Gastrocnemius medialis (tissue), 4 donors: ENCODE measurements at regions not wholly inside any gene's neighbourhood (a gene's known extent, or its start where the extent isn't known, plus 50 kb on each side); places are given as distances from the start of the nearest gene placed in this dataset.

Source experiments
- CTCF ChIP-seq, 5 experiments: fragments of 450-650 bp in 3 of 5; fragments of 200-600 bp in 2 of 5; sonication (generic) in 2 of 5; IDR thresholded peaks in 4 of 5; conservative IDR thresholded peaks in 1 of 5; 1 replicate in 4 of 5; 2 replicates in 1 of 5; pipeline ENCODE4 v1.5.1; 2016 to 2019; ENCODE audit warnings: antibody characterized with exemption in 5 of 5, mild to moderate bottlenecking in 3 of 5, moderate library complexity in 3 of 5
- POLR2A ChIP-seq, 2 donors: fragments of 450-650 bp; IDR thresholded peaks; one replicate each; pipeline ENCODE4 v1.6.1; 2017; ENCODE audit warnings: antibody characterized with exemption in 2 of 2, mild to moderate bottlenecking in 2 of 2, moderate library complexity in 2 of 2

- no peak for TF ChIP-seq CTCF (IDR thresholded peaks at IDR 0.05 in 4 of 5, conservative IDR thresholded peaks at IDR 0.05 in 1 of 5)
- TF ChIP-seq POLR2A (IDR thresholded peaks at IDR 0.05), result no peak
Measured at GRCh38 chr13:47796816-47797215, 204.3 kb downstream of the SUCLA2 start.
